ENCODE measurements at regions not wholly inside any gene's neighbourhood (a gene's known extent, or its start where the extent isn't known, plus 50 kb on each side); places are given as distances from the start of the nearest gene placed in this dataset.

- DNase-seq (ENCODE audit: extremely low read depth, low read depth): no peak
- TF ChIP-seq CTCF (IDR thresholded peaks at IDR 0.05; ENCODE audit: low read depth, low read length): no peak
These were observed 68.1 kb upstream of the CCND1 start for GRCh38 chr11:69572861-69573260.

- TF ChIP-seq CTCF (IDR thresholded peaks at IDR 0.05; ENCODE audit: low read depth, low read length): no peak
- no peak for DNase-seq (ENCODE audit: extremely low read depth, low read depth)
These were observed 67.0 kb upstream of the CCND1 start for GRCh38 chr11:69573761-69574607.

- TF ChIP-seq CTCF (IDR thresholded peaks at IDR 0.05; ENCODE audit: low read depth, low read length): no peak
- no peak for DNase-seq (ENCODE audit: extremely low read depth, low read depth)
These were observed 66.2 kb upstream of the CCND1 start for GRCh38 chr11:69574608-69575255.

- TF ChIP-seq CTCF (IDR thresholded peaks at IDR 0.05; ENCODE audit: low read depth, low read length): no peak
- DNase-seq (ENCODE audit: extremely low read depth, low read depth): no peak
These were observed 65.5 kb upstream of the CCND1 start for GRCh38 chr11:69575296-69576068.

- DNase-seq (ENCODE audit: extremely low read depth, low read depth): no peak
These were observed 64.7 kb upstream of the CCND1 start for GRCh38 chr11:69576069-69576782.

GRCh38 chr11:69578167-69578566 lies 62.8 kb upstream of the CCND1 start:
- no peak for TF ChIP-seq CTCF (IDR thresholded peaks at IDR 0.05; ENCODE audit: low read depth, low read length)
- DNase-seq (ENCODE audit: extremely low read depth, low read depth): no peak

More at GRCh38 chr11:69576069-69576782, 64.7 kb upstream of the CCND1 start:
- no peak for TF ChIP-seq CTCF (IDR thresholded peaks at IDR 0.05; ENCODE audit: low read depth, low read length)
